ENCODE measurements at regions not wholly inside any gene's neighbourhood (a gene's known extent, or its start where the extent isn't known, plus 50 kb on each side); places are given as distances from the start of the nearest gene placed in this dataset.

- TF ChIP-seq, protein P1, sequence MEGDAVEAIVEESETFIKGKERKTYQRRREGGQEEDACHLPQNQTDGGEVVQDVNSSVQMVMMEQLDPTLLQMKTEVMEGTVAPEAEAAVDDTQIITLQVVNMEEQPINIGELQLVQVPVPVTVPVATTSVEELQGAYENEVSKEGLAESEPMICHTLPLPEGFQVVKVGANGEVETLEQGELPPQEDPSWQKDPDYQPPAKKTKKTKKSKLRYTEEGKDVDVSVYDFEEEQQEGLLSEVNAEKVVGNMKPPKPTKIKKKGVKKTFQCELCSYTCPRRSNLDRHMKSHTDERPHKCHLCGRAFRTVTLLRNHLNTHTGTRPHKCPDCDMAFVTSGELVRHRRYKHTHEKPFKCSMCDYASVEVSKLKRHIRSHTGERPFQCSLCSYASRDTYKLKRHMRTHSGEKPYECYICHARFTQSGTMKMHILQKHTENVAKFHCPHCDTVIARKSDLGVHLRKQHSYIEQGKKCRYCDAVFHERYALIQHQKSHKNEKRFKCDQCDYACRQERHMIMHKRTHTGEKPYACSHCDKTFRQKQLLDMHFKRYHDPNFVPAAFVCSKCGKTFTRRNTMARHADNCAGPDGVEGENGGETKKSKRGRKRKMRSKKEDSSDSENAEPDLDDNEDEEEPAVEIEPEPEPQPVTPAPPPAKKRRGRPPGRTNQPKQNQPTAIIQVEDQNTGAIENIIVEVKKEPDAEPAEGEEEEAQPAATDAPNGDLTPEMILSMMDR (IDR thresholded peaks at IDR 0.05): no peak
- Mint-ChIP-seq H3K4me1 (peaks cover 3% of the 10 kb centered on the region in 2 donors), H3K36me3 (no peaks in the 10 kb centered on the region), H3K27me3 (ENCODE audit: low read depth in 2 of 2) (peaks cover 21 to 65% of the 10 kb centered on the region in 2 donors), H3K27ac (no peak overlapping the region), H3K4me3 (no peak overlapping the region), H3K9me3 (no peaks in the 10 kb centered on the region)
- H3K4me3 ChIP-seq (ENCODE audit: low read length): no peak overlapping the region
- H3K27ac ChIP-seq (ENCODE audit: low read length): no peak overlapping the region
- intact Hi-C loops (cut with micrococcal nuclease): no loop called here
- no peaks in the 10 kb centered on the region for H3K9me3 ChIP-seq (ENCODE audit: control insufficient read depth, insufficient read depth, low read length)
- H3K36me3 ChIP-seq (ENCODE audit: control insufficient read depth, insufficient read depth, low read length): no peaks in the 10 kb centered on the region
- no peak for DNase-seq
- ATAC-seq: no peak
- peaks cover 4% of the 10 kb centered on the region for H3K27me3 ChIP-seq (ENCODE audit: control insufficient read depth, insufficient read depth, low read length)
- no peaks in the 10 kb centered on the region for H3K4me1 ChIP-seq (ENCODE audit: control insufficient read depth, insufficient read depth, low read length)
- WGBS (ENCODE audit: insufficient coverage): 77% methylated on average over 7 of the region's 7 CpGs
These were observed 154.9 kb upstream of the DAPK1 start for GRCh38 chr9:87342743-87343142.

DNA sequence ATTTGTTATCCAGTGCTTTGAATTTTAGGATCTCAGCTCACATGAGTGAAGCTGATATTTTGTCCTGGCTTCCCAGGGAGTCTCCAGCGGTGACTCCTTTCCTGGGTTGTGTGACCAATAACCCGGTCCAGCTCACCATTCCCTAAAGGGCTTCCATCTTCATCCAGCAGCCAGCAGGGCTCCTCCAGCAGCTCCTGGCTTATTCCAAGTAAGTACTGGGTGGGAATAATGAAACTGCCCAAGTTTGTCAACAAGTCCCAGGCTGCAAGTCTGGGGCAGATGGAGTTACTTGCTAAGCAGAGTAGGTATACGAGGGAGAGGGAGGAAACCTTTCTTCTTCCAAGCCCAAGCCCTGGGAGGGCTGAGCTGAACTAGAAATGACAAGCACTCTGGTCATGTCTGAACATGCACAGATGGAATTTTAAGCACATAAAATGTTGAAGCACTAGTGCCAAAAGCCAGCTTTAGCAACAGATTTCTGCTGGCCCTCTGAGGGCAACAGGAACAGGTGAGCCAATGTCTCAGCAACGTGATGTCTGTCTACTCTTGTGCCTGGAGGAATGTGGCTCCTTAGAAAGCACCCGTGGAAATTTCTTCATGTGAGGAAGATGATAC lies 153.7 kb upstream of the DAPK1 start:
- Histone ChIP-seq H3K27ac (ENCODE audit: low read length) (no peak overlapping the region), H3K27me3 (ENCODE audit: control insufficient read depth, insufficient read depth, low read length) (no peaks in the 10 kb centered on the region), H3K36me3 (ENCODE audit: control insufficient read depth, insufficient read depth, low read length) (no peaks in the 10 kb centered on the region), H3K9me3 (ENCODE audit: control insufficient read depth, insufficient read depth, low read length) (no peaks in the 10 kb centered on the region), H3K4me3 (ENCODE audit: low read length) (no peak overlapping the region), H3K4me1 (ENCODE audit: control insufficient read depth, insufficient read depth, low read length) (no peaks in the 10 kb centered on the region)
- intact Hi-C loops (cut with micrococcal nuclease): no loop called here
- DNase-seq (no peak), ATAC-seq (no peak)
- Mint-ChIP-seq H3K36me3 (no peaks in the 10 kb centered on the region), H3K9me3 (no peaks in the 10 kb centered on the region), H3K27ac (no peak overlapping the region), H3K4me1 (no peaks in the 10 kb centered on the region), H3K27me3 (ENCODE audit: low read depth in 2 of 2) (peaks cover 15 to 60% of the 10 kb centered on the region in 2 donors), H3K4me3 (no peak overlapping the region)
- 80% methylated on average over 5 of the region's 5 CpGs for WGBS (ENCODE audit: insufficient coverage)
- TF ChIP-seq, protein P1 (IDR thresholded peaks at IDR 0.05): no peak

DNA sequence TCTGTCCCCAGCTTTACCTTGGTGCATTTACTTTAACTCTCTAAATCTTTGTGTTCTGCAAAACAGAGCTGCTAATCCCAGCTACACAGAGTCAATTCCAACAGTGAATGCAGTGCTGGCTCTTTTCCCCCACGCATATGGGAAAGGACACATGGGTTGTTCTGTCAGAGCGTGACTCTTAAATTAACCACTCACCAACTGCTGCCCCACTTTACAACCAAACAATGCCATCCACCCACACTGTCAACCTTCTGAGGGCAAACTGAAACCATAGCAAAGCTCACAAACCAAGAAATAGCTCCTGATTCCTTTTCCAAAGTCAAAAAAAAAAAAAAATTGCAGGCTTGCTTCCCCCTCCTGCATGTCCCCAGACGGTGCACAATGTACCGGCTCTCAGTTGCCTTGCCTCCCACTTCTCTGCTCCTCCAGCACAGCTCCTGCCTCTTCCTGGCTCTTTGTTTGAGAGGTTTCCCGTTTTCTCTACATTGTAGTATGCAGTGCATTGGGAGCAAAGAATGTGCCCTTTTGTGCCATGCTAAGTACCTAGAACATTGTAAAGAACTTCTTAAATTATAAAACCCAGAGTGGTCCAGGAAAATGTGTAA lies 151.5 kb upstream of the DAPK1 start:
- no peak for DNase-seq
- Mint-ChIP-seq H3K4me3 (no peak overlapping the region), H3K9me3 (no peaks in the 10 kb centered on the region), H3K27me3 (ENCODE audit: low read depth in 2 of 2) (peaks cover 17 to 67% of the 10 kb centered on the region in 2 donors), H3K4me1 (no peaks in the 10 kb centered on the region), H3K27ac (no peak overlapping the region), H3K36me3 (no peaks in the 10 kb centered on the region)
- Histone ChIP-seq H3K4me3 (ENCODE audit: low read length) (no peak overlapping the region), H3K4me1 (ENCODE audit: control insufficient read depth, insufficient read depth, low read length) (no peaks in the 10 kb centered on the region), H3K27ac (ENCODE audit: low read length) (no peak overlapping the region), H3K9me3 (ENCODE audit: control insufficient read depth, insufficient read depth, low read length) (no peaks in the 10 kb centered on the region), H3K27me3 (ENCODE audit: control insufficient read depth, insufficient read depth, low read length) (no peaks in the 10 kb centered on the region), H3K36me3 (ENCODE audit: control insufficient read depth, insufficient read depth, low read length) (no peaks in the 10 kb centered on the region)
- TF ChIP-seq, protein P1 (IDR thresholded peaks at IDR 0.05): no peak
- intact Hi-C loops (cut with micrococcal nuclease): no loop called here
- ATAC-seq: no peak
- WGBS (ENCODE audit: insufficient coverage): 75% methylated on average over 5 of the region's 5 CpGs

DNA sequence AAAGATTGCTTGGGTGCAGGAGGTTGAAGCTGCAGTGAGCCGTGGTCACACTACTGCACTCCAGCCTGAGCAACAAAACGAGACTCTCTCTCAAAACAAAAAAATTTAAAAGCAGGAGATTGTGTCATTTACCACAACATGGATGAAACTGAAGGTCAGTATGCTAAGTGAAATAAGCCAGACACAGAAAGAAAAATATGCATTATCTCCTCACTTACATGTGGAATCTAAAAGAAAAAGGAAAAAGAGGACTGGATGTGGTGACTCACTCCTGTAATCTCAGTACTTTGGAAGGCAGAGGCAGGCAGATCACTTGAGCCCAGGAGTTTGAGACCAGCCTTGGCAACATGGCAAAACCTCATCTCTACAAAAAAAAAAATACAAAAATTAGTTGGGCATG lies 146.8 kb upstream of the DAPK1 start:
- Mint-ChIP-seq H3K27ac (no peak overlapping the region), H3K36me3 (no peaks in the 10 kb centered on the region), H3K27me3 (ENCODE audit: low read depth in 2 of 2) (peaks cover 19 to 58% of the 10 kb centered on the region in 2 donors), H3K9me3 (no peaks in the 10 kb centered on the region), H3K4me1 (no peaks in the 10 kb centered on the region), H3K4me3 (no peak overlapping the region)
- ATAC-seq (no peak), DNase-seq (no peak)
- Histone ChIP-seq H3K27ac (ENCODE audit: low read length) (no peak overlapping the region), H3K4me3 (ENCODE audit: low read length) (no peak overlapping the region), H3K36me3 (ENCODE audit: control insufficient read depth, insufficient read depth, low read length) (no peaks in the 10 kb centered on the region), H3K27me3 (ENCODE audit: control insufficient read depth, insufficient read depth, low read length) (no peaks in the 10 kb centered on the region), H3K9me3 (ENCODE audit: control insufficient read depth, insufficient read depth, low read length) (no peaks in the 10 kb centered on the region), H3K4me1 (ENCODE audit: control insufficient read depth, insufficient read depth, low read length) (no peaks in the 10 kb centered on the region)
- TF ChIP-seq, protein P1 (IDR thresholded peaks at IDR 0.05): no peak
- intact Hi-C loops (cut with micrococcal nuclease): no loop called here
- WGBS (ENCODE audit: insufficient coverage): no CpG with 5 or more reads among the region's 2 CpGs
